Immature natural killer cell (primary cell): ENCODE measurements at regions not wholly inside any gene's neighbourhood (a gene's known extent, or its start where the extent isn't known, plus 50 kb on each side); places are given as distances from the start of the nearest gene placed in this dataset.

Experiments
- DNase-seq, 3 donors: peaks; one replicate each; pipeline ENCODE4 v3.0.0; 2022; ENCODE audit warnings: mixed read lengths in 1 of 3
- H3K27ac Mint-ChIP-seq, 6 donors: one replicate each; pipeline ENCODE4 v1.8.0; 2020; ENCODE audit warnings: mixed read lengths in 6 of 6, mild to moderate bottlenecking in 5 of 6, inconsistent platforms in 4 of 6, moderate library complexity in 3 of 6
- H3K27me3 Mint-ChIP-seq, 3 donors: one replicate each; pipeline ENCODE4 v1.8.0; 2020 to 2021; ENCODE audit warnings: low read depth in 3 of 3, mild to moderate bottlenecking in 3 of 3, mixed read lengths in 3 of 3, moderate library complexity in 3 of 3, inconsistent platforms in 1 of 3
- H3K36me3 Mint-ChIP-seq, 3 donors: one replicate each; pipeline ENCODE4 v1.8.0; 2020; ENCODE audit warnings: mixed read lengths in 3 of 3, inconsistent platforms in 2 of 3, mild to moderate bottlenecking in 2 of 3
- H3K4me1 Mint-ChIP-seq, 2 donors: one replicate each; pipeline ENCODE4 v1.8.0; 2020; ENCODE audit warnings: inconsistent platforms in 2 of 2, mild to moderate bottlenecking in 2 of 2, mixed read lengths in 2 of 2, moderate library complexity in 1 of 2
- H3K4me3 Mint-ChIP-seq, 5 donors: one replicate each; pipeline ENCODE4 v1.8.0; 2020; ENCODE audit warnings: mild to moderate bottlenecking in 5 of 5, mixed read lengths in 5 of 5, inconsistent platforms in 3 of 5, moderate library complexity in 3 of 5
- H3K9me3 Mint-ChIP-seq, 6 donors: one replicate each; pipeline ENCODE4 v1.8.0; 2020; ENCODE audit warnings: mild to moderate bottlenecking in 6 of 6, mixed read lengths in 6 of 6, inconsistent platforms in 4 of 6, moderate library complexity in 3 of 6

DNA sequence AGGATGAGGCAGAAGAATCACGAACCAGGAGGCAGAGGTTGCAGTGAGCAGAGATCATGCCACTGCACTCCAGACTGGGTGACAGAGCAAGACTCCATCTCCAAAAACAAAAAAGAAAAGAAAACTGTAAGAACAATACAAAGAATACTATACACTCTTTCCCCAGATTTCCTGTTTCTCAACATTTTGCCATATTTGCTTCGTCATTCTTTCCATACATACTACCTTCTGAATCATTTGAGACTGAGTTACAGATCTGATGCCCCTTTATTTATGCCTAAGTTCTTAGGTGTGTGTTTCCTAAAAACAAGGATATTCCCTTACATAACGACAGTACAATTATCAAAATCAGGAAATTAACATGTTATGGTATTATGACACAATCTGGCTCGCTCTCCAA is 168.4 kb upstream of the CELF2 start:
- no peaks in the 10 kb centered on the region for H3K9me3 Mint-ChIP-seq
- H3K27ac Mint-ChIP-seq = no peak overlapping the region
- H3K27me3 Mint-ChIP-seq = peaks cover 0 to 11% (median 2%) of the 10 kb centered on the region in 3 donors
- no peaks in the 10 kb centered on the region for H3K36me3 Mint-ChIP-seq
- no peaks in the 10 kb centered on the region for H3K4me1 Mint-ChIP-seq
- no peak overlapping the region for H3K4me3 Mint-ChIP-seq
- DNase-seq = no peak

DNA sequence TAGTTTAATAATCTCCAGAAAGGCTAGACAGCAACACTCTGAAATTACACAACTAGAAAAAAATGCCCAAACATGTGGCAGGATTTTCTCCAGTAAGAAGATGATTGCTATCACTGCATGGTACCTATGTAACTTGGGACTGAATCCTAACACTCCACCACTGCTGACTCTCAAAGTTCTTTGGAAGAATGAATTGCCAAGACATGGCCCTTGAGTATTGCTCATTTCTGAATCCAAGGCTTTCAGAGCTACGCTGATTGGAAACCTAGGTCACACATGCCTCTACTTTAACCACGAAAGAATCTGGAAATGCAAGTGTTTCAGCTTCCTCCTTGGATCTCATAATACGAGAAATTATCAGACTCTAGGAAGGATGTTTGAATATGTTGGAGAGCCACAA is 167.5 kb upstream of the CELF2 start:
- Mint-ChIP-seq H3K4me3 (no peak overlapping the region), H3K36me3 (no peaks in the 10 kb centered on the region), H3K27ac (no peak overlapping the region), H3K9me3 (no peaks in the 10 kb centered on the region), H3K27me3 (peaks cover 0 to 11% (median 2%) of the 10 kb centered on the region in 3 donors), H3K4me1 (peaks cover 3 to 4% of the 10 kb centered on the region in 2 donors)
- no peak for DNase-seq

DNA sequence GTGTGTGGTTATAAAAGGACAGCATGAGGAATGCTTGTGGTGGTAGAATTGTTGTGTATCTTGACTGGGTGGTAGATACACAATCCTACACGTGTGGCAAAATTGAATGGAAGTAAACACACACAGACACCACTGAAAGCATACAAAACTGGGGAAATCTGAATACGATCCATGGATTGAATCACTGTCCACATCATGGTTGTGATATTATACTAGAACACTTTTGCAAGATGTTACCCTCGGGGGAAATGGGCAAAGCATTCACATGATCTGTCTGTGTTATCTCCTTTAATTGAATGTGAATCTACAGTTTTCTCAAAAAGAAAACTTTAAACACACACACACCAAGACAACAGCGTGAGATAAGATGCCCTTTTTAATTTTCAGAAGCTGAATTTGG is 165.2 kb upstream of the CELF2 start:
- no peak overlapping the region for H3K27ac Mint-ChIP-seq
- no peaks in the 10 kb centered on the region for H3K9me3 Mint-ChIP-seq
- H3K27me3 Mint-ChIP-seq = peaks cover 0 to 8% (median 0%) of the 10 kb centered on the region in 3 donors
- no peaks in the 10 kb centered on the region for H3K36me3 Mint-ChIP-seq
- H3K4me1 Mint-ChIP-seq = peaks cover 6% of the 10 kb centered on the region in 2 donors
- no peak for DNase-seq
- H3K4me3 Mint-ChIP-seq = no peak overlapping the region

DNA sequence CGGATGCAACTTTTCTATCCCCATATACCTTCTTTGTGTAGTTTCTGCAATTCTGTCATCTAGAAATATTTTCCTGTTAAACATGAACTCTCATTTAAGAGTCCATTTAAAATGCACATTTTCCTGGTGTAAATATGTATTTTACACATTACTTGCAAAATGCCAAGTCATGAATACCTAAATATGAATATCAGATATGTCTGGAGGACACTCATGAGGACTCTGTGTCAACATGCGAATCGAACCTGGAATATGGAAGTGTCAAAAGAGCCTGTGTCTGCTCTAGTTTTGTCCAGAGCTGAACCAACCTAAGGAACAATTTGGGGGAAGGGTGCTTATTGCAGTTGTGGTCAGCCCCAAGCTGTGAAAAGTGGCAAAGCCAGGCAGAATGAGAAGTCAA is 163.7 kb upstream of the CELF2 start:
- DNase-seq = no peak
- Mint-ChIP-seq H3K27me3 (peaks cover 0 to 6% (median 1%) of the 10 kb centered on the region in 3 donors), H3K9me3 (no peaks in the 10 kb centered on the region), H3K4me1 (peaks cover 6% of the 10 kb centered on the region in 2 donors), H3K36me3 (no peaks in the 10 kb centered on the region), H3K27ac (no peak overlapping the region), H3K4me3 (no peak overlapping the region)

DNA sequence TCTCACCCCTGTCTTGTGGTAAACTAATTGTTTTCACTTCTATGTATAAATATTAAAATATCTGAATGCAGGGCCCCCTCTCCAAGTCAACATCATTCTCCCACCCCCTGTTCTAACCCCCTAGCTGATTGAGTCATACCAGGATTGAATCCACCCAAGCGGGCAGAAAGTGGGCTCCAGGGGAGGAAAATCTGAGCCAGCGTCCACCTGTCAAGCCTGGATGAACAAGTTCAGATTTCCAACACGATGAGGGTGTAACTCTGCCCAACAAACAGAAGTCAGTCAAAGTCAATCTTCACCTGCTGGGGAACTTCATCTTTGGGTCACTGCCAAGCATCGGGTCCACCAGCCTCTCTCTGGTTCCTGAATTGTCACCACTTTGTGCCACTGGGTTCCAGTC is 162.9 kb upstream of the CELF2 start:
- Mint-ChIP-seq H3K36me3 (no peaks in the 10 kb centered on the region), H3K27ac (peak overlapping the region in 2 of 6 donors; percentile 32 to 43), H3K27me3 (peaks cover 0 to 6% (median 1%) of the 10 kb centered on the region in 3 donors)

DNA sequence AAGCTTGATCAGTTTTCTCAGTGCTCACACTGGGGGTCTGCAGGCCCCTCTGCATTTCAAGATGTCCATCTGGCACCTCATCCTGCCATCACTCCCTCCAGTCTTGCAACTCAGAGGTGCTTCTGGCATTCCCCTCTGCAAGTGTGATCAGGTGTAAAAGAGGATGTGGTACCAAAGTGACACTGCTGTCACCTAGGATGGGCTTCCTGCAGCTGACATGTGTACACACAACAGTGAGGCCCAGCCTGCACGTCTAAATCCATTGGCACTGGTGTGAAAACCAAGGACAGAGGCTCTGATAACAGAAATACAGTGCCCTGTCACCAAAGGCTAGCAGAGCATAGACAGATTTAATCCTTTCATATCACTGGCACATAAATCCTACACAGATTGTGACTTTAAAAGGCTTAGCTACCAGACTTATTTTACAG is 162.5 kb upstream of the CELF2 start:
- Mint-ChIP-seq H3K27me3 (peaks cover 0 to 6% (median 1%) of the 10 kb centered on the region in 3 donors), H3K36me3 (no peaks in the 10 kb centered on the region), H3K9me3 (no peaks in the 10 kb centered on the region), H3K4me3 (peak overlapping the region in 1 of 5 donors; percentile 26), H3K27ac (peak overlapping the region in 2 of 6 donors; percentile 32 to 43), H3K4me1 (peaks cover 6% of the 10 kb centered on the region in 2 donors)
- DNase-seq = peak; percentile 14 to 31 (median 19)

More for the DNA sequence above, 162.9 kb upstream of the CELF2 start:
- no peak for DNase-seq
- H3K4me3 Mint-ChIP-seq = peak overlapping the region in 1 of 5 donors; percentile 26
- peaks cover 6% of the 10 kb centered on the region in 2 donors for H3K4me1 Mint-ChIP-seq
- no peaks in the 10 kb centered on the region for H3K9me3 Mint-ChIP-seq

DNA sequence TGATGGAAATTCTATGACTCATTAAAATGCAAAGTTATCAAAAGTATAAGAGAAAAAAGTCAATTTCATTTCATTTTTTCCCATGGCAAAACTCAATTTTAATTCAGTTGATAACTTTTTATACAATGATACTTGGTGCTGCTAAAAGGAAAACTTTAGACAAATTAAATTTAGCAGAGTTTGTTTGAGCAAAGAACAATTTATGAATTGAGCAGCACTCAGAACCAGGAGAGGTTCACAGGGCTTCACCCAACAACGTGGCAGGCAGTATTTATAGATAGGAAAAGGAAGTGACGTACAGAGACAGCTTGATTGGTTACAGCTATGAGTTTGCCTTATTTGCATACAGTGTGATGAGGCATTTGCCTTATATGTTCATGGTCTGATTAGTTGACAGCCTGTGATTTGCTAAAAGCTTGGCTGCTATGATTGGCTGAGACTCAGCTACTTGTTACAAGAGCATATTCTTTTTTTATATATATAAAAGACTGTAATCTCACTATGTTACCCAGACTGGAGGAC is 157.2 kb upstream of the CELF2 start:
- no peak overlapping the region for H3K4me3 Mint-ChIP-seq
- no peaks in the 10 kb centered on the region for H3K9me3 Mint-ChIP-seq
- H3K27me3 Mint-ChIP-seq = peaks cover 0 to 2% (median 1%) of the 10 kb centered on the region in 3 donors
- no peak for DNase-seq
- no peaks in the 10 kb centered on the region for H3K36me3 Mint-ChIP-seq
- H3K27ac Mint-ChIP-seq = no peak overlapping the region
- H3K4me1 Mint-ChIP-seq = peaks cover 0 to under 1% of the 10 kb centered on the region in 2 donors

DNA sequence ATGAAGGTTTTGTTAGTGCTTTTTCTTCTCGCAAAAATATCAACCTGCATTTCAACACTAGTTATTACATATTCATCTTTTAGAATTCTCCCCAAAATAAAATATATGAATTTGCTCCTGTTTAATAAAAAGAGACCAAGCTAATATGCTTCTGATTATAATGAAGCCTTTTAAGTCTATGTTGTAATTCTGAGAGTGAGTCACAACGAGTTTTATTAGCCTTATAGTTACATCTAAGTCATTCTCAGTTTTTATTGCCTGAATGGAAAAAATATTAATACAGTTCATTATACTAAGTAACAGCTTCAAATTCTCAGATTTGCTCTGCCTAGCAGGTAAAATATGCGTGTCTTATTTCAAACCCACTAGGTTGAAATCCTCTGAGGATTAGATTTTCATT is 152.4 kb upstream of the CELF2 start:
- no peak overlapping the region for H3K27ac Mint-ChIP-seq
- H3K27me3 Mint-ChIP-seq = peaks cover 2 to 4% (median 3%) of the 10 kb centered on the region in 3 donors
- no peak overlapping the region for H3K4me3 Mint-ChIP-seq
- H3K9me3 Mint-ChIP-seq = no peaks in the 10 kb centered on the region
- no peaks in the 10 kb centered on the region for H3K4me1 Mint-ChIP-seq
- no peak for DNase-seq
- no peaks in the 10 kb centered on the region for H3K36me3 Mint-ChIP-seq

DNA sequence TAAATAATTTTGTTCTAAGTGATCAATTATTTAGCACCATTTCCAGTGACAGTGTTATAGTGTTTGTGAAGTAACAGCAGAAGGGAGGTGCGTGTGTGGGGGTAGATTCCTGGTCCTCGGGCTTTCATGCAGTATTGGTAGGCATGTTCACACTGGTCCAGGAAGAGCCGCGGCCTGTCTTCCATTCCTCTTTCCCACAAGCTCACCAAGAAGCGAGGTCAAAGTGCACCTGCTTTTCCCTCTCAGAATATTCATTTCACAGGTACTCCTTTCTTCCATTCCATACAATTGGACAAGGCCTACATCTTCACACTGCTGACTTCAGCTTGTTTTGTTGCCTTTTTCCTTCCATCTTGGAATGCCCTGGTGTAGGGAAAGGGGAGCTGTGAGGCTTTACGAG is 151.8 kb upstream of the CELF2 start:
- H3K27me3 Mint-ChIP-seq = peaks cover 0 to 4% (median 3%) of the 10 kb centered on the region in 3 donors
- no peaks in the 10 kb centered on the region for H3K9me3 Mint-ChIP-seq
- H3K4me1 Mint-ChIP-seq = no peaks in the 10 kb centered on the region
- DNase-seq = no peak
- H3K36me3 Mint-ChIP-seq = no peaks in the 10 kb centered on the region
- no peak overlapping the region for H3K27ac Mint-ChIP-seq
- H3K4me3 Mint-ChIP-seq = no peak overlapping the region

DNA sequence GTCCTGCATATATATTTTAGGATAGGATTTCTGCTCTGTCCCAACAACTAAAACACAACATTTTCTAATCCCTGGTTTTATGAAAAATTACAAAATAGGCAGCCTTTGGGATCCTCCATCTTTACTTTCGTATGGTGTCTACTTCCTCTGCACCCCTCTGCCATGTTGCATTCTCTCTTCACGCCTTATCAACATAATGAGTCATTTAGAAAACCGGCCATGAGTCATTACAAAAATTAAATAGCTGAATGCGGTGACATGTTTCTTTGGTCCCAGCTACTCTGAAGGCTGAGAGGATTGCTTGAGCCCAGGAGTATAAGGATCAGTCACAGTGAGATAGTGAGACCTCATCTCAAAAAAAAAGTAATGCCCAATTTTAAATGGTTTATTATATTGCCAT is 148.1 kb upstream of the CELF2 start:
- peaks cover 2 to 10% (median 4%) of the 10 kb centered on the region in 3 donors for H3K27me3 Mint-ChIP-seq

DNA sequence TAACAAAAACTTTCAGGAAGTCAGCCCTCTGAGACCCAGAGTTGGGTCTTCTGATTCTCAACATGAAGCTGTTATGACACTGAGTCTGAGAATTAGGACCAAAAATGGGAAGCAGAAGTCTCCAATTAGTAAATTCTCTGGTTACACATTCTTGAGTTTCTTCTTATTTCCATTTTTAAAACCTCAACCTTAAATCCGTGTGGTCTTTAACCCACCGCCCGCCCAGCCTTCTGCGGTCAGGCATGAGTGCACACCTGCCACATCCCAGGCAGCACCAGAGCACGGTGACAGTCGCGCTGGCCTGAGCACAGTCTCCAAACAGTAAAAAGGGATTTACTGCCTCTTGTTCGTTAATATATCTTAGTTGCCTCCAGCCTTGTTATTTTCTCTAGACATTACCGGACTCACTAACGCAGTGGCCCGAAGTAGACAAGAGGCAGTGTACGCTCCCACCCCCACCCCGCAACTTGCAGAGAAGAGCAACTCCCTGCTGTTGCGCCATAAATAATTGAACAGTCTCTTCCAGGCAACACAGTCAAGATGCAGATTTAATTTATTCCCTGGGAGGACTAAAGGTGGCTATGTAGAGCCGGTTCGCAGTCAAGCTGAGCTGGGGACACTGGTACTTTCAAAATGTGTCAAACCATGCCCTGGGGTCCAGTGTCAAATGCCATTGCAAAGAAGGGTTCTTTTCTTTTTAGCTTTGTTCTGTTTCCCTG is 147.0 kb upstream of the CELF2 start:
- Mint-ChIP-seq H3K4me3 (no peak overlapping the region), H3K9me3 (peaks cover 0 to 3% (median 0%) of the 10 kb centered on the region in 6 donors), H3K27ac (no peak overlapping the region), H3K4me1 (no peaks in the 10 kb centered on the region), H3K27me3 (peaks cover 2 to 10% (median 4%) of the 10 kb centered on the region in 3 donors), H3K36me3 (no peaks in the 10 kb centered on the region)
- no peak for DNase-seq

More for the DNA sequence above, 148.1 kb upstream of the CELF2 start:
- H3K27ac Mint-ChIP-seq = no peak overlapping the region
- H3K9me3 Mint-ChIP-seq = peaks cover 0 to 3% (median 0%) of the 10 kb centered on the region in 6 donors
- H3K4me3 Mint-ChIP-seq = no peak overlapping the region
- H3K4me1 Mint-ChIP-seq = no peaks in the 10 kb centered on the region
- H3K36me3 Mint-ChIP-seq = no peaks in the 10 kb centered on the region
- no peak for DNase-seq

DNA sequence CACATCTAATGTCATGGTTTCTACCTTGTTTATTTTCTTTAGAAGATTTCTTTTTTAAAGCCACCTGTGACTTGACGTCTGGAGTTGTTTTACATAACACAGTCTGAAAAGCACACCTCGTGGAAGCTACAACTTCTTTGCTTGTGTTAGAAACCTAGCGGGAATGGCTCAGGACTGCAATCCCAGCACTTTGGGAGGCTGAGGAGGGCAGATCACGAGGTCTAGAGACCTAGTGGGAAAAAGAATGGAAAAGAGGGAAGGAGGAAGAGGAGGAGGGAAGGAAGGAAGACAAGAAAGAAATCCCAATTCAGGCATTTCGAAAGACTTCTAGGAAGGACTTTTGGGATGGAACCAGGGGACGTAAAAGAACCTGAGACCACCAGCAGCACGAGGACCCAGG is 146.3 kb upstream of the CELF2 start:
- Mint-ChIP-seq H3K4me1 (no peaks in the 10 kb centered on the region), H3K27ac (no peak overlapping the region), H3K4me3 (no peak overlapping the region), H3K9me3 (peaks cover 0 to 3% (median 0%) of the 10 kb centered on the region in 6 donors), H3K27me3 (peaks cover 2 to 10% (median 2%) of the 10 kb centered on the region in 3 donors), H3K36me3 (no peaks in the 10 kb centered on the region)
- DNase-seq = no peak

DNA sequence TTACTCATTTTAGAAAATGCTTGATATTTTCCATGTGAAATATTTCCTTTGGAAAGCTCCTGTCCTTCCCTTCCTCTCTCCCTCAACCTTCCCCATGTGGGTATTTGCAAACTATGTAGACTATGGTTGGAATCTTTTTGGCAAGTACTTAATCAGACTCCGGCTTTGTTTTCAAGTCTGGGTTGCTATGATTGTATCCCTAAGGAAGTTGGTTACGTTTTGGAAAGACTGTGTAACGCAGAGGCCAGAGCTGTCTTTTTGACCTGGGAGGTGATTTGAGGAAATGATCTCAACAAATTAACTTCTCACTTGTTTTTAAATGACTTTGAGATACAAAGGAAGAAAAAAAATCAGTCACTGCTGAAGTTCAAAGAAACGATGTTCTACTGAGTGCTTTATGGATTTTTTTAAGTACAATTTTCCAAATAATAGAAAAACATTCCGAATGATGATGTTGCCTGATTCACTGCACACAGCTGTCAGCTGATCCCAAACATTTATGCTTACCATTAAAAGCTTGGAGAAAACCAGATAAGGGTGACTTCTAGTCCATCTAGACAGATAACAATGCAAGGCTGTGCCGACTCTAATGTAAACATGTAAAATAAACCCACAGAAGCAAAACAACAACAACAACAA is 145.5 kb upstream of the CELF2 start:
- no peak overlapping the region for H3K4me3 Mint-ChIP-seq
- no peaks in the 10 kb centered on the region for H3K36me3 Mint-ChIP-seq
- no peak for DNase-seq
- H3K4me1 Mint-ChIP-seq = no peaks in the 10 kb centered on the region
- H3K27me3 Mint-ChIP-seq = peaks cover 0 to 10% (median 2%) of the 10 kb centered on the region in 3 donors
- H3K9me3 Mint-ChIP-seq = peaks cover 0 to 3% (median 0%) of the 10 kb centered on the region in 6 donors
- H3K27ac Mint-ChIP-seq = no peak overlapping the region

DNA sequence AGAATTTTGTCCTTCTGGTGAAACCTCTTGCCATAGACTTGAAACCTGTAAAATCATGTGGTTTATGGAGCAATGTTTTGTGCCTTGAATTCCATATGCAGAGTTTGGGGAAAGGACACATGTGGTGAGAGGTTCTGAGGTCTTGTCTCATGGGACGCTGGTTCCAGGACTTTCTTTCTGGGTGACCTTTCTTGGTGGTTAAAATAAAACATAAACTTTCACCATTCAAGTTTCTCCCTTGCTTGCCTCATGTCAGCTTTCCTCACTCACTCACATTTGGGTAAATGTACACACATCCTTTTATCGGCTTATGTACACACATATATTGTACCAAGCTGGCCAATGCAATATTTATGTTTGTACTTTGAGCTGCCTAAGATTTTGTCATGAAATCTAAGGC is 144.9 kb upstream of the CELF2 start:
- Mint-ChIP-seq H3K27ac (no peak overlapping the region), H3K27me3 (peaks cover 0 to 10% (median 2%) of the 10 kb centered on the region in 3 donors), H3K4me1 (no peaks in the 10 kb centered on the region), H3K4me3 (no peak overlapping the region), H3K9me3 (peaks cover 0 to 3% (median 0%) of the 10 kb centered on the region in 6 donors), H3K36me3 (no peaks in the 10 kb centered on the region)
- no peak for DNase-seq
